ENCODE measurements at regions not wholly inside any gene's neighbourhood (a gene's known extent, or its start where the extent isn't known, plus 50 kb on each side); places are given as distances from the start of the nearest gene placed in this dataset.

- no peak for TF ChIP-seq CTCF (IDR thresholded peaks at IDR 0.05; ENCODE audit: control insufficient read depth, insufficient read depth, low read depth, low read length, missing control alignments)
- no peak for DNase-seq (ENCODE audit: low read depth)
- no peak overlapping the region for H3K4me3 ChIP-seq (ENCODE audit: control insufficient read depth, low read depth, low read length)
Measured at GRCh38 chr5:9780501-9780900, 150.3 kb upstream of the TAS2R1 start.

GRCh38 chr5:9776525-9776924 lies 146.4 kb upstream of the TAS2R1 start:
- peak; percentile 69 for DNase-seq (ENCODE audit: low read depth)
- no peak for TF ChIP-seq CTCF (IDR thresholded peaks at IDR 0.05; ENCODE audit: control insufficient read depth, insufficient read depth, low read depth, low read length, missing control alignments)
- no peak overlapping the region for H3K4me3 ChIP-seq (ENCODE audit: control insufficient read depth, low read depth, low read length)

DNA sequence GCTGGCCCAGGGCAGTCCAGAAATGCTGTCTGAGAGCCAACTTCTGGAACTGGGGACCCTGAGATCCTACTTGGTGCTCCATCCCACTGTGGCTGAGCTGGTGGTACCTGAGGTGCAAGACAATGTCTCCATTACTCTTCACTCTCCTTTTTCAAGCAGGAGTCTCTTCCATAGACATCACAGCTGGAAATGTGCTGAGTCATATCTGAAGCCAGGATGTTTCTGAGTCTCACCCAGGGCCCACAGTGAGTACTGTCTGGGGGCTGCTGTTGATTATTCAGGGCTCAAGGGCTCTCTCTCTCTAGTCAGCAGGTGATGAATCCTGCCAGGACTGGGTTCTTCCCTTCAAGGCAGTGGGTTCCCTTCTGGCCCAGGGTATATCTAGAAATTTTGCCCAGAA lies 145.2 kb upstream of the TAS2R1 start:
- DNase-seq (ENCODE audit: low read depth): no peak
- no peak for TF ChIP-seq CTCF (IDR thresholded peaks at IDR 0.05; ENCODE audit: control insufficient read depth, insufficient read depth, low read depth, low read length, missing control alignments)

GRCh38 chr5:9774472-9775079 lies 144.4 kb upstream of the TAS2R1 start:
- TF ChIP-seq CTCF (IDR thresholded peaks at IDR 0.05; ENCODE audit: control insufficient read depth, insufficient read depth, low read depth, low read length, missing control alignments): peak; percentile 52
- no peak overlapping the region for H3K4me3 ChIP-seq (ENCODE audit: control insufficient read depth, low read depth, low read length)
- peak; percentile 75 for DNase-seq (ENCODE audit: low read depth)

More for the DNA sequence above, 145.2 kb upstream of the TAS2R1 start:
- H3K4me3 ChIP-seq (ENCODE audit: control insufficient read depth, low read depth, low read length): no peak overlapping the region

DNA sequence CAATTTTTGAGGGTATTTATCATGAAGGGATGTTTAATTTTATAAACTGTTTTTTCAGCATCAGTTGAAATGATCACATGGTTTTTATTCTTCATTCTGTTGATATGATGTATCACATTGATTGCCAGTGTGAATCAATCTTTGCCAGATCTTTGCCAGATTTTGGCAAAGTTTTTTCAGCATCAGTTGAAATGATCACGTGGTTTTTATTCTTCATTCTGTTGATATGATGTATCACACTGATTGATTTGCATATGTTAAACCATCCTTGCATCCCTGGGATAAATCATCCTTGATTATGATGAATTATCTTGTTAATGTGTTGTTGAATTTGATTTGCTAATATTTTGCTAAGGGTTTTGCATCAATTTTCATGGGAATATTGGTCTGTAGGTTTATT lies 140.9 kb upstream of the TAS2R1 start:
- DNase-seq (ENCODE audit: low read depth): no peak
- H3K4me3 ChIP-seq (ENCODE audit: control insufficient read depth, low read depth, low read length): no peak overlapping the region
- no peak for TF ChIP-seq CTCF (IDR thresholded peaks at IDR 0.05; ENCODE audit: control insufficient read depth, insufficient read depth, low read depth, low read length, missing control alignments)

- no peak overlapping the region for H3K4me3 ChIP-seq (ENCODE audit: control insufficient read depth, low read depth, low read length)
- DNase-seq (ENCODE audit: low read depth): no peak
- peak; percentile 42 for TF ChIP-seq CTCF (IDR thresholded peaks at IDR 0.05; ENCODE audit: control insufficient read depth, insufficient read depth, low read depth, low read length, missing control alignments)
Measured at GRCh38 chr5:9766581-9766980, 136.4 kb upstream of the TAS2R1 start.
